ENCODE measurements at regions not wholly inside any gene's neighbourhood (a gene's known extent, or its start where the extent isn't known, plus 50 kb on each side); places are given as distances from the start of the nearest gene placed in this dataset.

DNA sequence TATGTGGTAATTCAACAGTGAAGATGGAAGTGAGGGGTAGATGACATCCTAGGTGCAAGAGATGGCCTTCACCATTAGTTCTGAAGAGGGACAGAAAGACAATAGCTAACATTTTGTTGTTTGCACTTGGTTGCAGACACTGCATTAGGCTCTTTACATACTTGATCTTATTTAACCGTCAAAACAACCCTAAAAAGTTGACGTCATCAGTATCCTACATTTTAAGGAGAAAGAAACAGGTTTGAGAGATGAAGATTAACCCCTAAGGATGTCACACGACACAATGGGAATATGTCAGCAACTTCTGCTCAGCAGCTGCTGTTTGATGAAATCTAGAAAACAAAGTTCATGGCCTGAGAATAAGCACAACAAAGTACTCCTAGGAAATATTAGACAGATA, 72.6 kb upstream of the MC3R start:
- no peak for DNase-seq

DNA sequence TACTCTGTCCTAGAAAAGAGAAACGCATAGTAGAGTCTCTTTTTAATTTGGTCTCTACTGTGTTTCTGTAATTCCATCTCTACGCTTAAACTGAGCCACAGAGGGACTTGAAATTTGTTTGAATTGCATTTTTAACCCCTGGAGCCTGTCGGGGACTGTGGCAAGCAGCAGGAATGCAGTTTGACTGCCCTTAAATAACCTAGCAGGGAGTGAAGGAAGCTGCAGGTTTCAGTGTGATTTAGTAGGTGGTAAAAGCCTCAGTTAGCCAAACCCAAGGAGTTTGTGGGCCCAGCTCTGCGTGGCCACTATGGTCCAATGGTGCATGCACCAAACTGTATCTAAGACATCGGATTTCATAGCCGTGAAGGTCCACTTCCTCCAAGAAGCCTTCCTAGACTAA, 70.3 kb upstream of the MC3R start:
- DNase-seq = no peak

DNA sequence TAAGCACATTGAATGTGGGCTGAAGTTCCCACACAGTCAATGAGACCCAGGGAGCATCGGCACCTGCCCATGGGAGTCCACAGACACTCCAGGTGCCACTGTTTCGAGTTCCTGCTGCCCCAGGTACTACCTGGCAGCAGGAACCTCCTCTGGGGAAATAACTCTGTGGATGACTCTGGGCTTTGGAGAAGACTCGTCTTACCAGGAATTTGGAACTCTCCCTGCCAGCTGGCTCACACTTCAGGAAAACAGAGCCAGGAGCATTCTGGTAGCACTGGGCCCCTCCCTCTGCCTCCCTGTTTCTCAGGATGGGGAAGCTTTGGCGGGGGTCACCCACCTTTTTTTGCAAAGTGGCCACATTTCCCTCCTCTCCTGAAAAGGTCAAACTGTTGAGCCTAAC, 69.5 kb upstream of the MC3R start:
- DNase-seq = no peak

DNA sequence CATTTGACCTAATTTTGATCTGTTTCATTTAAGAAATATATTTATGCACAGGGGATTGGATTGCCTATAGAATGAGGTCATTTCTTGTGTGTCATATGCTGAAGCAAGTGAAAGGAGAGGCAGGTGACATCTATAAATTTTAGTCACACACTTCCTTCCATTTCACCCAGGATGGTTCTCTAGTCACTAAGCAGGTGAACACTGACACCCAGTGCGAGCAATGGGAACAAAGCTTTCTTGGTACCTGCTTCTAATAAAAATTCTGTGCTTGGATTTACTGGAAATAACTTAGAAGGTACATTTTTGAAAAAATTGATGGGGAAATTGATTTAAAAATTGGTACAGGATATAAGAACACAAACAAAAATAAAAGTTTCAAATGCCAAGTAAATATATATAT, 66.9 kb upstream of the MC3R start:
- DNase-seq = no peak

DNA sequence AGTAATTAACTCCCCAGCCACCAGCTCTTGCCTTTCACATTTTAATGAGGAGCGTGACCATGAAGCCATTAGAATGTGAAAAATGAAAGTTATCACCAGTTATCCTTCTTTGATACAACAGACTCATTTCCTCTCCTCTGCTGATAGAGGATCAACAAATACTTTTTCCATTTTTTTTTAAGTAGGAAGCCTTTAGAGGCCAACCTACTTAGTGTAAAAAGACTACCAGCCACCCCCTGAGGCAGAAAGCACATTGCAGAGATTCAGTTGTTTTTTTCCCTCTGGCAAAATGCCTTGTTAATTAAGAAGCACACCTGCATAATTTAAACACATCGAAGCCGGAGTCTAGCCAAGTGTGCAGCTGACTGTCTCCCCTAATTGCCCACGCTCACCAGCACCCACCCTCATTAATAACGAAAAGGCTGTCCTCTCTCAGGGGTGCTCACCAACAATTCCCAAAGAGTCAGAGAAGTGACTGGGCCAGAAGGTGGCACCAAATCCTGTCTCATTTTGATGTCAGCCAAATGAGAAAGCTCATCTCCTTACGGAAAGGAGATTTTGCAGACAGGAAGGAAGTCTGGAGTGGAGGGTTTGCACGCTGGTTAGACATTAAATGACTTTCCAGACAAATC, 60.9 kb upstream of the MC3R start:
- peak; percentile 74 for DNase-seq

DNA sequence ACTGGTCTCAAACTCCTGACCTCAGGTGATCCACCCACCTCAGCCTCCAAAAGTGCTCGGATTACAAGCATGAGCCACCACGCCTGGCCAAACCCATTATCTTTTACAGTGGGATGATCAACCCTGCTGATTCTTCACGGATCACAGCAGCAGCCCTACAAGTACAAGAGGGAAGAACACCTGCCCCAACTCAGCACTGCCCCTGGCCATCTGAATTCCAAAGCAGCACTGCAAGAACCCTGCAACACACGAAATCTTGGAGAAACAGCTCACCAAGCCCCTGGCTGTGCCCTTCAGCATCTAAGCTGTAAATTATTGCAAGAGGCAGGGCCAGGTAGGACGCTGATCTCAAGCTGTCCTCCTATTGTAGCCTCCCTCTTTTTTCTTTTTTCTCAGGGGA, 54.5 kb upstream of the MC3R start:
- DNase-seq = no peak

DNA sequence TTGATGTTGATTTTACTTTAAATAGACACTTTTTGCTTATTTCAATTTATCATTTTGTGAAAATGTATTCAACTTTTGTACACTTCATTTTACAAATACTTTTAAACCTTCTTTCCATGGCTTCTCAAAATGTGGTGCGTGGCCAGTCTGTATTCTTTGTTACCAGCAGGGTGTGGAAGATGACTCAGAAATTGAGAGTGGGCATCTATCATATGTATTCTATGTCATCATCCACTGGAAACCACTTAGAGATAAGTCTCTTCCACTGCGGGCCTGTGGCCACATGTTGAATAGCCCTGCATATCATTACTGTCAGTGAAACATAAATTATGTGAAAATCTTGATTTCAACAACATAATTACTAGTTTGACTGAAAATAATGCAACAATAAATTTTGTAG, 52.6 kb upstream of the MC3R start:
- DNase-seq = no peak
